Trophoblast cell (in vitro differentiated cells and primary cell): ENCODE measurements at regions not wholly inside any gene's neighbourhood (a gene's known extent, or its start where the extent isn't known, plus 50 kb on each side); places are given as distances from the start of the nearest gene placed in this dataset.

Experiments
- DNase-seq, 2 donors: peaks; one replicate each; pipeline ENCODE4 v3.0.0-alpha.2; 2016
- H2AFZ ChIP-seq: 2 replicates; pipeline ENCODE4 v1.6.1; 2013; ENCODE audit warnings: low read length, moderate library complexity, mild to moderate bottlenecking; ENCODE audit not compliant: insufficient read depth, poor library complexity
- H2AK5ac ChIP-seq: 2 replicates; pipeline ENCODE4 v1.6.1; 2013; ENCODE audit warnings: mild to moderate bottlenecking, low read length
- H2BK120ac ChIP-seq: 2 replicates; pipeline ENCODE4 v1.6.1; 2013; ENCODE audit warnings: low read length, mild to moderate bottlenecking, moderate library complexity; ENCODE audit not compliant: insufficient read depth, poor library complexity
- H2BK12ac ChIP-seq: 2 replicates; pipeline ENCODE4 v1.6.1; 2013; ENCODE audit warnings: mild to moderate bottlenecking, low read length, moderate library complexity
- H2BK5ac ChIP-seq: 2 replicates; pipeline ENCODE4 v1.6.1; 2013; ENCODE audit warnings: low read length, low read depth, moderate library complexity, mild to moderate bottlenecking; ENCODE audit not compliant: poor library complexity
- H3K14ac ChIP-seq: 2 replicates; pipeline ENCODE4 v1.6.1; 2013; ENCODE audit warnings: mild to moderate bottlenecking, low read length
- H3K18ac ChIP-seq: 2 replicates; pipeline ENCODE4 v1.6.1; 2013; ENCODE audit warnings: mild to moderate bottlenecking, low read length
- H3K23ac ChIP-seq: 2 replicates; pipeline ENCODE4 v1.6.1; 2013; ENCODE audit warnings: low read length
- H3K27ac ChIP-seq: 2 replicates; pipeline ENCODE4 v1.5.1; 2013; ENCODE audit warnings: low read depth, mild to moderate bottlenecking, inconsistent platforms, low read length, moderate library complexity
- H3K27me3 ChIP-seq: 2 replicates; pipeline ENCODE4 v1.6.1; 2013; ENCODE audit warnings: inconsistent platforms, mild to moderate bottlenecking, low read length, moderate library complexity; ENCODE audit not compliant: insufficient read depth
- H3K36me3 ChIP-seq, 2 experiments: 1 replicate in 1 of 2; 2 replicates in 1 of 2; pipeline ENCODE4 v1.6.1; 2013; ENCODE audit warnings: low read length in 2 of 2, mild to moderate bottlenecking in 2 of 2, moderate library complexity in 1 of 2; ENCODE audit not compliant: insufficient read depth in 2 of 2, control insufficient read depth in 1 of 2
- H3K4ac ChIP-seq: 2 replicates; pipeline ENCODE4 v1.6.1; 2013; ENCODE audit warnings: low read depth, mild to moderate bottlenecking, low read length, moderate library complexity
- H3K4me1 ChIP-seq, 2 experiments: 1 replicate in 1 of 2; 2 replicates in 1 of 2; pipeline ENCODE4 v1.6.1; 2013; ENCODE audit warnings: low read length in 2 of 2, mild to moderate bottlenecking in 2 of 2, moderate library complexity in 1 of 2; ENCODE audit not compliant: insufficient read depth in 2 of 2, control insufficient read depth in 1 of 2
- H3K4me2 ChIP-seq: 2 replicates; pipeline ENCODE4 v1.6.1; 2013; ENCODE audit warnings: inconsistent platforms, mild to moderate bottlenecking, low read length, moderate library complexity
- H3K4me3 ChIP-seq: 2 replicates; pipeline ENCODE4 v1.5.1; 2013; ENCODE audit warnings: mild to moderate bottlenecking, low read depth, low read length, inconsistent platforms
- H3K79me1 ChIP-seq: one replicate; pipeline ENCODE4 v1.6.1; 2013; ENCODE audit warnings: low read length
- H3K79me2 ChIP-seq: 2 replicates; pipeline ENCODE4 v1.6.1; 2013; ENCODE audit warnings: low read length, mild to moderate bottlenecking; ENCODE audit not compliant: control insufficient read depth, insufficient read depth, poor library complexity
- H3K9ac ChIP-seq: 2 replicates; pipeline ENCODE4 v1.6.1; 2013; ENCODE audit warnings: mild to moderate bottlenecking, low read length
- H3K9me3 ChIP-seq: 2 replicates; pipeline ENCODE4 v1.6.1; 2013; ENCODE audit warnings: low read depth, mild to moderate bottlenecking, control low read depth, inconsistent platforms, low read length; ENCODE audit not compliant: insufficient read depth
- H4K12ac ChIP-seq: 2 replicates; pipeline ENCODE4 v1.6.1; 2013; ENCODE audit warnings: low read depth, mild to moderate bottlenecking, low read length, moderate library complexity
- H4K8ac ChIP-seq: 2 replicates; pipeline ENCODE4 v1.6.1; 2013; ENCODE audit warnings: low read depth, mild to moderate bottlenecking, low read length, moderate library complexity
- H4K91ac ChIP-seq: one replicate; pipeline ENCODE4 v1.6.1; 2013; ENCODE audit warnings: low read depth, mild to moderate bottlenecking, low read length, moderate library complexity
- WGBS: extraction: QIAGEN DNeasy Blood & Tissue Kit; methylation state at CpG from one replicate; pipeline ENCODE4 v1.1.7; 2013; ENCODE audit warnings: missing lambda C conversion rate; ENCODE audit not compliant: insufficient read length, insufficient coverage; ENCODE audit errors: extremely low coverage; 5-methylcytosine and 5-hydroxymethylcytosine counted together

GRCh38 chr5:25567881-25568280 lies 923.1 kb upstream of the CDH10 start:
- Histone ChIP-seq H2BK12ac (no peak overlapping the region), H3K27ac (no peak overlapping the region), H2BK120ac (no peak overlapping the region), H3K79me1 (no peaks in the 10 kb centered on the region), H3K4me3 (no peak overlapping the region), H3K4me2 (no peak overlapping the region), H2AFZ (no peak overlapping the region), H3K36me3 (no peaks in the 10 kb centered on the region), H3K4ac (no peak overlapping the region), H3K27me3 (no peaks in the 10 kb centered on the region), H4K8ac (no peak overlapping the region), H3K79me2 (no peaks in the 10 kb centered on the region), H3K9me3 (peaks cover 5% of the 10 kb centered on the region), H3K18ac (no peak overlapping the region), H2BK5ac (no peak overlapping the region), H3K14ac (no peak overlapping the region), H4K91ac (no peak overlapping the region), H3K23ac (no peak overlapping the region), H3K9ac (no peak overlapping the region), H3K4me1 (no peaks in the 10 kb centered on the region), H4K12ac (no peak overlapping the region), H2AK5ac (no peak overlapping the region)
- WGBS = no CpG with 5 or more reads among the region's 3 CpGs
- no peak for DNase-seq

- H2AK5ac ChIP-seq = no peak overlapping the region
- no peak overlapping the region for H2AFZ ChIP-seq
- H4K8ac ChIP-seq = no peak overlapping the region
- DNase-seq = no peak
- no peaks in the 10 kb centered on the region for H3K79me2 ChIP-seq
- H3K18ac ChIP-seq = no peak overlapping the region
- peaks cover 6% of the 10 kb centered on the region for H3K9me3 ChIP-seq
- no peak overlapping the region for H3K4me2 ChIP-seq
- no peaks in the 10 kb centered on the region for H3K36me3 ChIP-seq
- no peak overlapping the region for H3K14ac ChIP-seq
- H3K27ac ChIP-seq = no peak overlapping the region
- no peak overlapping the region for H2BK5ac ChIP-seq
- no peak overlapping the region for H2BK12ac ChIP-seq
- no peak overlapping the region for H3K4ac ChIP-seq
- no peaks in the 10 kb centered on the region for H3K27me3 ChIP-seq
- H3K4me1 ChIP-seq = no peaks in the 10 kb centered on the region
- no peak overlapping the region for H4K12ac ChIP-seq
- no peak overlapping the region for H2BK120ac ChIP-seq
- no peak overlapping the region for H3K23ac ChIP-seq
- no peak overlapping the region for H3K9ac ChIP-seq
- H3K4me3 ChIP-seq = no peak overlapping the region
- no peaks in the 10 kb centered on the region for H3K79me1 ChIP-seq
- no peak overlapping the region for H4K91ac ChIP-seq
Observed at GRCh38 chr5:25562656-25563055, 917.9 kb upstream of the CDH10 start.

- DNase-seq = no peak
Observed at GRCh38 chr5:25554077-25554476, 909.3 kb upstream of the CDH10 start.

GRCh38 chr5:25552871-25553481 lies 908.2 kb upstream of the CDH10 start:
- no peak overlapping the region for H3K4me3 ChIP-seq
- H3K9ac ChIP-seq = no peak overlapping the region
- H3K4ac ChIP-seq = no peak overlapping the region
- no peak overlapping the region for H3K14ac ChIP-seq
- H3K36me3 ChIP-seq = no peaks in the 10 kb centered on the region
- no peak overlapping the region for H2BK120ac ChIP-seq
- H3K27ac ChIP-seq = no peak overlapping the region
- no peaks in the 10 kb centered on the region for H3K9me3 ChIP-seq
- no peak overlapping the region for H3K23ac ChIP-seq
- no peak overlapping the region for H4K8ac ChIP-seq
- no peak overlapping the region for H3K18ac ChIP-seq
- DNase-seq = no peak
- H2AK5ac ChIP-seq = no peak overlapping the region
- H2BK5ac ChIP-seq = no peak overlapping the region
- no peak overlapping the region for H2BK12ac ChIP-seq
- no peaks in the 10 kb centered on the region for H3K79me1 ChIP-seq
- no peaks in the 10 kb centered on the region for H3K79me2 ChIP-seq
- WGBS = no CpG with 5 or more reads among the region's 2 CpGs
- H4K12ac ChIP-seq = no peak overlapping the region
- no peak overlapping the region for H4K91ac ChIP-seq
- no peak overlapping the region for H3K4me2 ChIP-seq
- no peaks in the 10 kb centered on the region for H3K27me3 ChIP-seq
- no peaks in the 10 kb centered on the region for H3K4me1 ChIP-seq
- H2AFZ ChIP-seq = no peak overlapping the region

More at GRCh38 chr5:25554077-25554476, 909.3 kb upstream of the CDH10 start:
- H3K23ac ChIP-seq = no peak overlapping the region
- H4K91ac ChIP-seq = no peak overlapping the region
- H3K4me2 ChIP-seq = no peak overlapping the region
- no peak overlapping the region for H4K12ac ChIP-seq
- no peaks in the 10 kb centered on the region for H3K9me3 ChIP-seq
- no peak overlapping the region for H3K4ac ChIP-seq
- no peaks in the 10 kb centered on the region for H3K79me2 ChIP-seq
- H2BK5ac ChIP-seq = no peak overlapping the region
- no peak overlapping the region for H2BK120ac ChIP-seq
- no peaks in the 10 kb centered on the region for H3K4me1 ChIP-seq
- no peak overlapping the region for H3K27ac ChIP-seq
- H2AFZ ChIP-seq = no peak overlapping the region
- no peak overlapping the region for H3K9ac ChIP-seq
- no peak overlapping the region for H4K8ac ChIP-seq
- H3K4me3 ChIP-seq = no peak overlapping the region
- no peak overlapping the region for H2BK12ac ChIP-seq
- no peak overlapping the region for H3K18ac ChIP-seq
- WGBS = no CpG with 5 or more reads among the region's 2 CpGs
- H2AK5ac ChIP-seq = no peak overlapping the region
- no peaks in the 10 kb centered on the region for H3K79me1 ChIP-seq
- H3K14ac ChIP-seq = no peak overlapping the region
- no peaks in the 10 kb centered on the region for H3K36me3 ChIP-seq
- H3K27me3 ChIP-seq = no peaks in the 10 kb centered on the region
